NCI-H2227 (cell line): ENCODE measurements at regions not wholly inside any gene's neighbourhood (a gene's known extent, or its start where the extent isn't known, plus 50 kb on each side); places are given as distances from the start of the nearest gene placed in this dataset.
"Not testable (repeated sequence)": the region's sequence is repeated elsewhere in the genome, so short reads cannot be mapped to it uniquely, and the experiment has no call there.

Source experiments
- DNase-seq: peaks from one replicate; lab custom pipeline; 2025; ENCODE audit not compliant: unreplicated experiment; lab: John Stamatoyannopoulos, UW

- DNase-seq = no peak
These were observed 505.2 kb upstream of the RGMB start for GRCh38 chr5:98268162-98268860.

GRCh38 chr5:98275980-98276379 lies 497.5 kb upstream of the RGMB start:
- no peak for DNase-seq

GRCh38 chr5:98282521-98282920 lies 490.9 kb upstream of the RGMB start:
- DNase-seq = no peak

- no peak for DNase-seq
These were observed 481.0 kb upstream of the RGMB start for GRCh38 chr5:98292496-98292895.

GRCh38 chr5:98296426-98296825 lies 477.0 kb upstream of the RGMB start:
- DNase-seq = no peak

GRCh38 chr5:98299435-98299834 lies 474.0 kb upstream of the RGMB start:
- no peak for DNase-seq

- DNase-seq = no peak
These were observed 471.9 kb upstream of the RGMB start for GRCh38 chr5:98301547-98301946.

- no peak for DNase-seq
These were observed 465.7 kb upstream of the RGMB start for GRCh38 chr5:98307811-98308210.

GRCh38 chr5:98308231-98308630 lies 465.2 kb upstream of the RGMB start:
- no peak for DNase-seq

- no peak for DNase-seq
These were observed 464.5 kb upstream of the RGMB start for GRCh38 chr5:98308960-98309359.

GRCh38 chr5:98309785-98310598 lies 463.5 kb upstream of the RGMB start:
- no peak for DNase-seq

- no peak for DNase-seq
These were observed 459.2 kb upstream of the RGMB start for GRCh38 chr5:98314292-98314691.

GRCh38 chr5:98318386-98318785 lies 455.1 kb upstream of the RGMB start:
- no peak for DNase-seq

- no peak for DNase-seq
These were observed 454.0 kb upstream of the RGMB start for GRCh38 chr5:98319299-98320011.

- DNase-seq = no peak
These were observed 453.1 kb upstream of the RGMB start for GRCh38 chr5:98320343-98320742.

GRCh38 chr5:98321361-98321760 lies 452.1 kb upstream of the RGMB start:
- DNase-seq = no peak

- not testable (repeated sequence) for DNase-seq
These were observed 448.3 kb upstream of the RGMB start for GRCh38 chr5:98325187-98325586.

- no peak for DNase-seq
These were observed 445.4 kb upstream of the RGMB start for GRCh38 chr5:98328015-98328414.

- no peak for DNase-seq
These were observed 442.6 kb upstream of the RGMB start for GRCh38 chr5:98330871-98331270.

GRCh38 chr5:98333921-98334320 lies 439.5 kb upstream of the RGMB start:
- no peak for DNase-seq

GRCh38 chr5:98334946-98335345 lies 438.5 kb upstream of the RGMB start:
- no peak for DNase-seq
